Neuronal stem cell (in vitro differentiated cells): ENCODE measurements at regions not wholly inside any gene's neighbourhood (a gene's known extent, or its start where the extent isn't known, plus 50 kb on each side); places are given as distances from the start of the nearest gene placed in this dataset.

Experiments
- DNase-seq: peaks from one replicate; pipeline ENCODE4 v3.0.0-alpha.2; 2013; ENCODE audit warnings: low spot score
- H2AFZ ChIP-seq: one replicate; pipeline ENCODE4 v1.6.1; 2013; ENCODE audit warnings: mild to moderate bottlenecking, low read length, inconsistent platforms
- H2AK5ac ChIP-seq: 2 replicates; pipeline ENCODE4 v1.6.1; 2013; ENCODE audit warnings: low read depth, mild to moderate bottlenecking, inconsistent platforms, low read length, moderate library complexity, mixed read lengths
- H2BK120ac ChIP-seq: 2 replicates; pipeline ENCODE4 v1.6.1; 2013; ENCODE audit warnings: low read depth, mild to moderate bottlenecking, inconsistent platforms, low read length, moderate library complexity, mixed read lengths
- H2BK12ac ChIP-seq: one replicate; pipeline ENCODE4 v1.6.1; 2013; ENCODE audit warnings: low read length, inconsistent platforms
- H2BK15ac ChIP-seq: 2 replicates; pipeline ENCODE4 v1.6.1; 2013; ENCODE audit warnings: mild to moderate bottlenecking, low read length, inconsistent platforms, mixed read lengths
- H2BK5ac ChIP-seq: one replicate; pipeline ENCODE4 v1.6.1; 2013; ENCODE audit warnings: inconsistent platforms, mild to moderate bottlenecking, low read length, moderate library complexity
- H3K14ac ChIP-seq: one replicate; pipeline ENCODE4 v1.6.1; 2013; ENCODE audit warnings: low read length, inconsistent platforms
- H3K18ac ChIP-seq: 2 replicates; pipeline ENCODE4 v1.6.1; 2013; ENCODE audit warnings: low read length, inconsistent platforms
- H3K23ac ChIP-seq: 2 replicates; pipeline ENCODE4 v1.6.1; 2013; ENCODE audit warnings: low read depth, mild to moderate bottlenecking, mixed read lengths, low read length, inconsistent platforms; ENCODE audit not compliant: poor library complexity
- H3K27ac ChIP-seq: replicated peaks from 3 replicates; pipeline ENCODE4 v1.5.1; 2013; ENCODE audit warnings: low read length, inconsistent platforms
- H3K27me3 ChIP-seq, 3 experiments: 2 replicates each; pipeline ENCODE4 v1.6.1; 2013; ENCODE audit warnings: low read length in 3 of 3, mild to moderate bottlenecking in 2 of 3, inconsistent platforms in 1 of 3, low read depth in 1 of 3, mixed read lengths in 1 of 3, moderate library complexity in 1 of 3; ENCODE audit not compliant: control insufficient read depth in 3 of 3, insufficient read depth in 3 of 3
- H3K36me3 ChIP-seq, 2 donors: replicated peaks in 1 of 2; 2 replicates each; pipeline ENCODE4 v1.6.1; 2013; ENCODE audit warnings: low read length in 2 of 2; ENCODE audit not compliant: control insufficient read depth in 2 of 2, insufficient read depth in 2 of 2
- H3K4ac ChIP-seq: 2 replicates; pipeline ENCODE4 v1.6.1; 2013; ENCODE audit warnings: inconsistent platforms, mild to moderate bottlenecking, low read length, moderate library complexity
- H3K4me1 ChIP-seq, 2 donors: 1 replicate in 1 of 2; 2 replicates in 1 of 2; pipeline ENCODE4 v1.6.1; 2013; ENCODE audit warnings: low read length in 2 of 2, low read depth in 1 of 2; ENCODE audit not compliant: control insufficient read depth in 2 of 2, insufficient read depth in 1 of 2
- H3K4me2 ChIP-seq: one replicate; pipeline ENCODE4 v1.6.1; 2013; ENCODE audit warnings: mild to moderate bottlenecking, low read length, inconsistent platforms; ENCODE audit not compliant: insufficient read depth, poor library complexity, severe bottlenecking
- H3K4me3 ChIP-seq, 2 donors: 2 replicates each; pipeline ENCODE4 v1.5.1; 2013; ENCODE audit warnings: low read length in 2 of 2, mild to moderate bottlenecking in 2 of 2, inconsistent platforms in 1 of 2, moderate library complexity in 1 of 2
- H3K79me1 ChIP-seq: one replicate; pipeline ENCODE4 v1.6.1; 2013; ENCODE audit warnings: low read depth, mild to moderate bottlenecking, inconsistent platforms, low read length, moderate library complexity
- H3K9ac ChIP-seq: one replicate; pipeline ENCODE4 v1.6.1; 2013; ENCODE audit warnings: mild to moderate bottlenecking, low read depth, low read length, inconsistent platforms; ENCODE audit not compliant: poor library complexity
- H3K9me3 ChIP-seq, 2 donors: replicated peaks in 1 of 2; 2 replicates each; pipeline versions ENCODE3 to v1.6.1; 2013; ENCODE audit warnings: low read length in 2 of 2, mild to moderate bottlenecking in 2 of 2, inconsistent platforms in 1 of 2, low read depth in 1 of 2, mixed read lengths in 1 of 2, moderate library complexity in 1 of 2; ENCODE audit not compliant: control insufficient read depth in 2 of 2, insufficient read depth in 1 of 2
- H4K8ac ChIP-seq: one replicate; pipeline ENCODE4 v1.6.1; 2013; ENCODE audit warnings: low read depth, mild to moderate bottlenecking, inconsistent platforms, low read length, moderate library complexity
- H4K91ac ChIP-seq: one replicate; pipeline ENCODE4 v1.6.1; 2013; ENCODE audit warnings: low read length, low read depth, mild to moderate bottlenecking, inconsistent platforms; ENCODE audit not compliant: poor library complexity
- WGBS, 2 donors: extraction: QIAGEN DNeasy Blood & Tissue Kit; methylation state at CpG; one replicate each; pipeline ENCODE4 v1.1.7; 2013; ENCODE audit warnings: missing lambda C conversion rate in 2 of 2, mixed read lengths in 1 of 2; ENCODE audit not compliant: insufficient read length in 2 of 2, insufficient replicate concordance in 1 of 2; ENCODE audit errors: extremely low coverage in 2 of 2; 5-methylcytosine and 5-hydroxymethylcytosine counted together

DNA sequence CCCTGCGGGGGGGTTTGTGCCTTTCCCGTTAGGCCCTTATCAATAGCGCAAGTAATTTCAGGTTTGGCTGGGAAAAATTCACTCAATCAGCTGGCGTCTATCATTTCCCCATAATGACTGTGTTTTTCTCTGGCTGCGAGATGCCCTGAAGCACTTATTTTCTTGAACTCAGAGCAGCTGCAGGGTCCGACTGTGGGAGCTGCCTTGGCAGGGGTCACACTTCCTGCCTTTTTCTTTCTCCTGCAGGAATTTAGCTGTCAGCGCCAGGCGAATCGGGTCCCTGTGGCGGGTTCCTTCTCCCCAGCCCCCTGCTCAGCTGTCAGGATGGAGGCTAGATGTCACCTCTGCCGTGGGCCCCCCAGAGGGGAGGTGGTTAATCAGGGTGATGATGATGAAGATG, 81.3 kb upstream of the HPCAL1 start:
- Histone ChIP-seq H3K14ac (no peak overlapping the region), H2AFZ (no peak overlapping the region), H3K9ac (no peak overlapping the region), H2BK5ac (peak overlapping the region; percentile 16), H4K8ac (no peak overlapping the region), H3K36me3 (no peaks in the 10 kb centered on the region), H4K91ac (no peak overlapping the region), H3K4ac (no peak overlapping the region), H2BK15ac (no peak overlapping the region), H3K4me2 (no peak overlapping the region), H3K79me1 (no peaks in the 10 kb centered on the region), H2BK120ac (no peak overlapping the region), H3K27me3 (peaks cover 0 to 29% (median 0%) of the 10 kb centered on the region in 3 experiments), H3K9me3 (no peaks in the 10 kb centered on the region), H3K4me3 (no peak overlapping the region), H3K27ac (no peak overlapping the region), H3K23ac (no peak overlapping the region), H3K18ac (no peak overlapping the region), H3K4me1 (peaks cover 15 to 36% of the 10 kb centered on the region in 2 donors), H2AK5ac (no peak overlapping the region), H2BK12ac (no peak overlapping the region)
- no CpG with 5 or more reads among the region's 11 CpGs for WGBS, 2 donors
- DNase-seq: no peak

GRCh38 chr2:10221976-10222870, 80.5 kb upstream of the HPCAL1 start:
- H4K8ac ChIP-seq: no peak overlapping the region
- H2AK5ac ChIP-seq: no peak overlapping the region

DNA sequence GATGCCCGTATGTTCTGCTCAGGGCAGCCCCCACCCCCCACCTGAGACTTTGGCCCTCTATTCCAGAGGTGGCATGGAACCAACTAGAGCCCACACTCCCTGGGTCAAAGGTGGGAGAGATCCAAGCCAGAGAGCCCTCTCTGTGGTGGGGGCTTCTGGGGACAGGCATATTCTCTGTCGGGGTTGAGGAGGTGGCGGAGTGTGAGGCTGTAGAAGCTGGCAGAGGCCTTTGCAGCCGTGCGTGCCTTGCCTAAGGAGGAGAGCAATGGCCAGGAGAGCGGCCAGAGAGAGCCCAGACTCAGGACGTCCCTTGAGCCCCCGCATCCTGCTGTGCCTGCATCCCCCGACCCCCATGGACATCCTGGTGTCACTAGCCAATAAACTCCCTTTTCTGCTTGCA, 79.2 kb upstream of the HPCAL1 start:
- Histone ChIP-seq H3K14ac (no peak overlapping the region), H3K4ac (no peak overlapping the region), H3K27ac (no peak overlapping the region), H3K9ac (no peak overlapping the region), H3K4me2 (no peak overlapping the region), H3K79me1 (no peaks in the 10 kb centered on the region), H2BK12ac (no peak overlapping the region), H2BK15ac (no peak overlapping the region), H3K9me3 (no peaks in the 10 kb centered on the region), H2BK120ac (no peak overlapping the region), H3K27me3 (peaks cover 0 to 38% (median 0%) of the 10 kb centered on the region in 3 experiments), H2AFZ (no peak overlapping the region), H3K36me3 (no peaks in the 10 kb centered on the region), H3K23ac (no peak overlapping the region), H3K18ac (peak overlapping the region; percentile 74), H4K8ac (no peak overlapping the region), H2AK5ac (no peak overlapping the region), H3K4me3 (no peak overlapping the region), H2BK5ac (no peak overlapping the region), H3K4me1 (peaks cover 13 to 30% of the 10 kb centered on the region in 2 donors), H4K91ac (no peak overlapping the region)
- DNase-seq: no peak
- no CpG with 5 or more reads among the region's 9 CpGs for WGBS, 2 donors

More at GRCh38 chr2:10221976-10222870, 80.5 kb upstream of the HPCAL1 start:
- no peaks in the 10 kb centered on the region for H3K9me3 ChIP-seq
- H3K14ac ChIP-seq: no peak overlapping the region
- no peaks in the 10 kb centered on the region for H3K79me1 ChIP-seq
- DNase-seq: no peak
- H3K27me3 ChIP-seq: peaks cover 0 to 32% (median 0%) of the 10 kb centered on the region in 3 experiments
- peak overlapping the region; percentile 16 for H2BK5ac ChIP-seq
- no peak overlapping the region for H2AFZ ChIP-seq
- no peak overlapping the region for H2BK12ac ChIP-seq
- H3K4me2 ChIP-seq: no peak overlapping the region
- H3K9ac ChIP-seq: no peak overlapping the region
- no peak overlapping the region for H3K18ac ChIP-seq
- H3K4ac ChIP-seq: no peak overlapping the region
- no peak overlapping the region for H3K27ac ChIP-seq
- H4K91ac ChIP-seq: no peak overlapping the region
- no peak overlapping the region for H2BK120ac ChIP-seq
- no peaks in the 10 kb centered on the region for H3K36me3 ChIP-seq
- peaks cover 15 to 29% of the 10 kb centered on the region in 2 donors for H3K4me1 ChIP-seq
- no peak overlapping the region for H3K23ac ChIP-seq
- no CpG with 5 or more reads among the region's 19 CpGs for WGBS, 2 donors
- no peak overlapping the region for H2BK15ac ChIP-seq
- H3K4me3 ChIP-seq: no peak overlapping the region

DNA sequence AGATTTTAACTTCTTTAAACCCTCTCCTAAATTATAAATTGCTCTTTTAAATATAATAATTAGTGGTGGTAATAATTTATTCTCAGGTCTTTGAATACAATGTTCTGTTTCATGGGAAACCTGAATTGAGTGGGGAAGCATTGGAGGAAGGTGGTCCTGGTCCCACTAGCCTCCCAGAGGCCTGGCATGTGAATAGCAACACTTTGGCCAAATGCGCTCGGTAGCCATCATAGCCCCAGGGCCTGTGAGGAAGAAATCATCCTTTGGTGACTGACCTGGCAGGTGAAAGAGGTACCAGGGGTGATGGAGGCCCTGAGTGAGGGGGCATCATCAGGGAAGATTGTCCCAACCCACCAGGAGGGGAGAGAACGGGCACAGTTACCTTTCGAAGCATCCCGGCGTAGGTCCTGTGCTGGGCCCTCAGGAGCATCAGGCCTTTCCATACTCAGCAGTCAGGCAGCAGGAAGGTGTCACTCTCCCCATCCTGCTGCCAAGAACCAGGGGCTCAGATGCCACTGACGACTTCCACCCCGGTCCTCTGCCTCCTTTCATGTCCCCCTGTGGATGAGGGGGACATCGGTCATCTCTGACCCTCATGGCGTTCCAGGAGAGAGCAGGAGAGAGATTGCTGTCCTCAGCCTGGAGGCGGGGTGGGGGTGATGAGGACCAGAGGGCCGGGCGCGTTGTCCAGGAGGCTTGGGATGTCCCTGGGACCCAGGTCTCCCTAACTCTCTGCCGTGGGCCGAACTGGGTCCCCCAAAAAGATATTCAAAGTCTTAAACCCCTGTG, 78.6 kb upstream of the HPCAL1 start:
- H2BK5ac ChIP-seq: no peak overlapping the region
- H2BK120ac ChIP-seq: no peak overlapping the region
- no peak overlapping the region for H2BK12ac ChIP-seq
- no peak overlapping the region for H3K9ac ChIP-seq
- no peak overlapping the region for H4K8ac ChIP-seq
- H3K18ac ChIP-seq: no peak overlapping the region
- no peak overlapping the region for H3K4me2 ChIP-seq
- no peak overlapping the region for H4K91ac ChIP-seq
- H3K4ac ChIP-seq: no peak overlapping the region
- H2AFZ ChIP-seq: no peak overlapping the region
- H2BK15ac ChIP-seq: no peak overlapping the region
- no peak overlapping the region for H3K23ac ChIP-seq
- H3K4me1 ChIP-seq: peaks cover 14 to 30% of the 10 kb centered on the region in 2 donors
- no peak for DNase-seq
- no peak overlapping the region for H3K27ac ChIP-seq
- peaks cover 0 to 42% (median 0%) of the 10 kb centered on the region in 3 experiments for H3K27me3 ChIP-seq
- WGBS, 2 donors: no CpG with 5 or more reads among the region's 16 CpGs
- H3K4me3 ChIP-seq: no peak overlapping the region
- no peak overlapping the region for H2AK5ac ChIP-seq
- H3K36me3 ChIP-seq: no peaks in the 10 kb centered on the region
- no peak overlapping the region for H3K14ac ChIP-seq
- H3K9me3 ChIP-seq: no peaks in the 10 kb centered on the region
- no peaks in the 10 kb centered on the region for H3K79me1 ChIP-seq
